Erythroblast (primary cell): ENCODE measurements at regions not wholly inside any gene's neighbourhood (a gene's known extent, or its start where the extent isn't known, plus 50 kb on each side); places are given as distances from the start of the nearest gene placed in this dataset.

Experiments
- GATA1 ChIP-seq: IDR thresholded peaks from 2 replicates; pipeline ENCODE4 v1.6.1; 2011; ENCODE audit warnings: low read depth, mild to moderate bottlenecking, control low read depth, low read length, moderate library complexity
- POLR2A ChIP-seq: IDR thresholded peaks from 2 replicates; pipeline ENCODE4 v1.6.1; 2011; ENCODE audit warnings: mild to moderate bottlenecking, low read length

- TF ChIP-seq POLR2A (no peak), GATA1 (no peak)
These were observed 601.1 kb downstream of the EPHA5 start for GRCh38 chr4:65069177-65069576.
